Keratinocyte (primary cell): ENCODE measurements at regions not wholly inside any gene's neighbourhood (a gene's known extent, or its start where the extent isn't known, plus 50 kb on each side); places are given as distances from the start of the nearest gene placed in this dataset.
A peak's percentile ranks its signal among the peaks of the same experiment; 100 is the strongest.

Experiments used
- DNase-seq: peaks from one replicate; pipeline ENCODE4 v3.0.0-alpha.2; 2011; ENCODE audit warnings: low read depth, missing footprints, low spot score
- FAIRE-seq: peaks from 2 replicates; lab custom pipeline; 2011; peaks lifted over from hg19 to GRCh38; lab: Jason Lieb, UNC
- H2AFZ ChIP-seq: 2 replicates; pipeline ENCODE4 v1.6.0; 2012; ENCODE audit warnings: low read length, control low read depth, inconsistent platforms; ENCODE audit not compliant: control insufficient read depth
- H3K27ac ChIP-seq: 2 replicates; pipeline ENCODE4 v1.5.1; 2011; ENCODE audit warnings: low read length; ENCODE audit not compliant: control insufficient read depth, insufficient read depth
- H3K27me3 ChIP-seq: 3 replicates; pipeline ENCODE4 v1.6.0; 2011; ENCODE audit warnings: low read length; ENCODE audit not compliant: control insufficient read depth, insufficient read depth; ENCODE audit errors: extremely low read depth
- H3K36me3 ChIP-seq, 2 experiments: 2 replicates in 1 of 2; 3 replicates in 1 of 2; pipeline ENCODE4 v1.5.1; 2011; ENCODE audit warnings: low read length in 2 of 2, mild to moderate bottlenecking in 1 of 2; ENCODE audit not compliant: control insufficient read depth in 2 of 2, insufficient read depth in 2 of 2; ENCODE audit errors: extremely low read depth in 1 of 2
- H3K4me1 ChIP-seq: 3 replicates; pipeline ENCODE4 v1.5.1; 2011; ENCODE audit warnings: low read length; ENCODE audit not compliant: control insufficient read depth, insufficient read depth; ENCODE audit errors: extremely low read depth
- H3K4me2 ChIP-seq: 3 replicates; pipeline ENCODE4 v1.6.0; 2011; ENCODE audit warnings: low read depth, low read length; ENCODE audit not compliant: control insufficient read depth, insufficient read depth; ENCODE audit errors: extremely low read depth
- H3K4me3 ChIP-seq, 3 experiments: fragments of 200-600 bp in 1 of 3; sonication (generic) in 1 of 3; 2 replicates in 2 of 3; 3 replicates in 1 of 3; pipeline ENCODE4 v1.5.1; 2011 to 2016; ENCODE audit warnings: low read length in 3 of 3, mild to moderate bottlenecking in 3 of 3, control low read depth in 2 of 3, inconsistent platforms in 1 of 3, low read depth in 1 of 3, mixed read lengths in 1 of 3, mixed run types in 1 of 3, moderate library complexity in 1 of 3; ENCODE audit not compliant: control insufficient read depth in 2 of 3, insufficient read depth in 2 of 3; ENCODE audit errors: extremely low read depth in 1 of 3
- H3K79me2 ChIP-seq: 2 replicates; pipeline ENCODE4 v1.6.0; 2012; ENCODE audit warnings: low read length; ENCODE audit not compliant: control insufficient read depth, insufficient read depth
- H3K9ac ChIP-seq: 3 replicates; pipeline ENCODE4 v1.6.0; 2011; ENCODE audit warnings: low read length; ENCODE audit not compliant: control insufficient read depth, insufficient read depth; ENCODE audit errors: extremely low read depth
- H3K9me1 ChIP-seq: 3 replicates; pipeline ENCODE4 v1.6.0; 2011; ENCODE audit warnings: low read length; ENCODE audit not compliant: control insufficient read depth, insufficient read depth; ENCODE audit errors: extremely low read depth
- H3K9me3 ChIP-seq: 2 replicates; pipeline ENCODE4 v1.5.1; 2012; ENCODE audit warnings: low read depth, low read length; ENCODE audit not compliant: control insufficient read depth
- H4K20me1 ChIP-seq: 3 replicates; pipeline ENCODE4 v1.6.0; 2011; ENCODE audit warnings: low read length; ENCODE audit not compliant: control insufficient read depth, insufficient read depth; ENCODE audit errors: extremely low read depth
- CTCF ChIP-seq, 3 experiments: IDR thresholded peaks in 1 of 3; conservative IDR thresholded peaks in 1 of 3; optimal IDR thresholded peaks in 1 of 3; 2 replicates in 2 of 3; 3 replicates in 1 of 3; pipeline versions ENCODE3 to v1.5.1; 2011; ENCODE audit warnings: low read length in 3 of 3, mild to moderate bottlenecking in 3 of 3, moderate library complexity in 2 of 3, control low read depth in 1 of 3, inconsistent platforms in 1 of 3; ENCODE audit not compliant: insufficient read depth in 2 of 3; ENCODE audit errors: extremely low read depth in 1 of 3
- EZH2 ChIP-seq: IDR thresholded peaks from one replicate; pipeline ENCODE4 v1.6.1; 2012; ENCODE audit warnings: inconsistent platforms, mild to moderate bottlenecking, low read length, moderate library complexity
- dilution Hi-C: fragments of 300-500 bp; cut with MboI; formaldehyde crosslinking; loops from one replicate; pipeline ENCODE4 v1.7.0; 2020; ENCODE audit warnings: low sequenced_read_pairs; ENCODE audit not compliant: extremely low pct_ligation_motif_present

GRCh38 chr5:2011481-2012411, 129.0 kb upstream of the IRX4 start:
- TF ChIP-seq CTCF (optimal IDR thresholded peaks at IDR 0.05 in 1 of 3, IDR thresholded peaks at IDR 0.05 in 1 of 3, conservative IDR thresholded peaks at IDR 0.05 in 1 of 3; ENCODE audit: extremely low read depth in 1 of 3, insufficient read depth in 2 of 3, low read length in 3 of 3) (no peak), EZH2 (no peak)
- DNase-seq (no peak), FAIRE-seq (peak; percentile 49)
- H3K4me2 ChIP-seq, result no peak overlapping the region
- H3K9me3 ChIP-seq, result no peaks in the 10 kb centered on the region
- H2AFZ ChIP-seq, result peak overlapping the region; percentile 20
- dilution Hi-C loops, result no loop called here
- H3K36me3 ChIP-seq, result no peaks in the 10 kb centered on the region
- H3K9ac ChIP-seq, result no peak overlapping the region
- H3K4me1 ChIP-seq, result peaks cover 14% of the 10 kb centered on the region
- no peaks in the 10 kb centered on the region for H3K9me1 ChIP-seq
- H3K27ac ChIP-seq, result no peak overlapping the region
- peaks cover 2% of the 10 kb centered on the region for H3K27me3 ChIP-seq
- no peaks in the 10 kb centered on the region for H3K79me2 ChIP-seq
- no peak overlapping the region for H3K4me3 ChIP-seq
- no peaks in the 10 kb centered on the region for H4K20me1 ChIP-seq

- no peak for DNase-seq
- FAIRE-seq, result no peak
Measured at GRCh38 chr5:2010940-2011339, 128.2 kb upstream of the IRX4 start.

More at GRCh38 chr5:2010940-2011339, 128.2 kb upstream of the IRX4 start:
- Histone ChIP-seq H3K27me3 (peaks cover 3% of the 10 kb centered on the region), H4K20me1 (no peaks in the 10 kb centered on the region), H3K9me3 (no peaks in the 10 kb centered on the region), H3K4me2 (no peak overlapping the region), H3K79me2 (no peaks in the 10 kb centered on the region), H3K9me1 (peaks cover 2% of the 10 kb centered on the region), H3K36me3 (no peaks in the 10 kb centered on the region), H3K4me1 (peaks cover 14% of the 10 kb centered on the region), H3K4me3 (no peak overlapping the region), H3K27ac (no peak overlapping the region), H3K9ac (no peak overlapping the region), H2AFZ (no peak overlapping the region)
- TF ChIP-seq EZH2, result no peak
- TF ChIP-seq CTCF (optimal IDR thresholded peaks at IDR 0.05 in 1 of 3, IDR thresholded peaks at IDR 0.05 in 1 of 3, conservative IDR thresholded peaks at IDR 0.05 in 1 of 3; ENCODE audit: extremely low read depth in 1 of 3, insufficient read depth in 2 of 3, low read length in 3 of 3), result no peak
- dilution Hi-C loops, result no loop called here
